ENCODE measurements at regions not wholly inside any gene's neighbourhood (a gene's known extent, or its start where the extent isn't known, plus 50 kb on each side); places are given as distances from the start of the nearest gene placed in this dataset.
"Not testable (repeated sequence)": the region's sequence is repeated elsewhere in the genome, so short reads cannot be mapped to it uniquely, and the experiment has no call there.

DNA sequence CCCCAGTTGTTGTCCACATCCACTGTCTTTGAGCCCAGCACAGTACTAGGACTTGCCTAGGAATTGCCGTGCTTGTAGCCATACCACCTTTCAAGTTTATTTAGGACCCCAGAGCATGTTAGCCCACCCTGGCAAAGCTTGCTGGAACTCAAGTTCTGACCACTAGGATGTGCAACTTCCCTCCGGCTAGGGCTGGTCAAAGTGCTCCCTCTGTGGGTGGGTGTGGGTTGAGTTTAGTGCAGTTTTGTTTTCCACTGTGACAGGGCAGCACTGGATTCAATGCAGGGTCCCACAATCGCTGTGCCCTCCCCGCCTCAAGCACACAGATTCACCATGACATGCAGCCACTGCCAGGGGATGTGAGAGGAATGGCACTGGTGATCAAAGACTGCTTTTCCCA is 96.0 kb downstream of the RASGEF1B start:
- no peak for ATAC-seq

DNA sequence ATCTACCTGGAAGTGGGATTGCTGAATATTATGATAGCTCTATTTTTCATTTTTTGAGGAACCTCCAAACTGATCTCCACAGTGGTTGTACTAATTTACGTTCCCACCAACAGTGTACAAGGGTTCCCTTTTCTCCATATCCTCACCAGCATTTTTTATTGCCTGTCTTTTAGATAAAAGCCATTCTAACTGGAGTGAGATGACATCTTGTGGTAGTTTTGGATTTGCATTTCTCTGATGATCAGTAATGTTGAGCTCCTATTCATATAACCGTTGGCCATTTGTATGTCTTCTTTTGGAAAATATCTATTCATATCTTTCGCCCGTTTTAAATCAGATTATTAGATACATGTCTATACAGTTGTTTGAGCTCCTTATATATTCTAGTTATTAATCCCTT is 101.8 kb downstream of the RASGEF1B start:
- no peak for ATAC-seq

DNA sequence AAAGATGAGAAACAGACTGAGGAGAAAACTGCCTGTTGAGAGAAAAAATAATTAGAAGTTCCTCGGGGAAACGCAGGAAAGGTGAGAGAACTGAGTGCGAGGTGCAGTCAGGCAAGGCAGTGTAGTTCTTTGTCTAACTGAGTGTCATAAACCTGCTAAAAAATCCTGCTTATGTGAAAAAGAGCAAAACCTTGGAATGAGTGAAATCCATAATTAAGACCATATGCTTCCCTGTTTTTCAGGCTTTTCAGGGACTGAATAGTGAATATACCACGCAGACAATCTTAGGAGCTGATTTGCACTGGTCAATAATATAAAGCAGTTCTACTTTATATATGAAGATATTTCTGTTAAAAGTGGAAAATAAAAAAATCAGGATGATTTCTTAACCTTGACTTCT is 104.9 kb downstream of the RASGEF1B start:
- no peak for ATAC-seq

DNA sequence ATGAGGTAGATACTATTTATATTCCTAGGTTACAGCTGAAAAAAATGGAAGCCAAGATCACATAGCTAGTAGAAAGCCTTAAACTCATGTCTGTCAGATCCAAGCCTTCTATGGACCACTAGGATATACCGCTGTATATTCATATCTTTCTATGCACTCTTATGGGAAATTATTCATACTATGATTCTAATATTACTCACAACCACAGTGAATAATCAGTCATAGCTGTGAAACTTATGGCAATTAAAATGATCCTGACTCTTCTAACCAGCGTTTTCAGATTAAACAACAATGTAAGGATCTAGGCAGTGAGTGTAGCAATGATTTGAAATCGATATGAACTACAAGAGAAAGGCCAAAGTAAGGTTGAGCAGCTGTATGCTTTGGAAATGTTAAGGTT is 111.0 kb downstream of the RASGEF1B start:
- ATAC-seq: peak; percentile 25 to 33

DNA sequence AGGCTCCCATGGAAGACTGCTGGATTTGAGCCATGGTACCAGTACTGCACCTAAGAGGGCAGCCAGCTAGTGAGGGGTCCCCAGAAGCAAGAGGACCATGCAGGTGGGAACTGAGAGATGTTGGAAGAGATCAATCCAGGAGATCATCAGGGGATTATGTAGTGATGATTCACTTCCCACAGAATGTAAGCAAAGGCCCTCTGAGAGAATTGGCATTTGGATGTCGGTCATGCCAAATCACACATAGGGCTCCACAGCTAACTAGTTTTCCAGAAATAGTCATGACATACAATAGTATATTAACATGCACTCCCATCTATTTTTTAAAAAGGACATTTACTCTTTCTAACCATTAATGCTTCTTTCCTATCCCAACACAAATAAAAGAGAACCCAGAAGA is 112.5 kb downstream of the RASGEF1B start:
- no peak for ATAC-seq

DNA sequence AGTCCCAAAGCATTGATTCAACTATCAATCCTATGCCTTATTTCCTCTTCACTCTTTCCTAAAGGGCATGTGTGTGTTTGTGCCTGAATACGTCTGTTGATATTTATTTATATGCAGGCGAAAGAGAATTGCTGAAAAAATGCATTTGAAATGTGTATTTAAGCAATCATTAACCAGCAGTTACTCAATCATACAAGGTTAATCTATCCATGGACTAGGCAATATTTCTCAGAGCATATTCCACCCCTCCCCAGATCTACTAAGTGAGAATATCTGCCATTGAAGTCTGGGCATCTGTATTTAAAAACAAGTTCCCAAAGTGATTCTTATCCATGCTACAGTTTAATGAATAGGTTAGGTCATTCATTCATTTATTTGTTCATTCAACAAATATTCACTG is 113.6 kb downstream of the RASGEF1B start:
- ATAC-seq: no peak

DNA sequence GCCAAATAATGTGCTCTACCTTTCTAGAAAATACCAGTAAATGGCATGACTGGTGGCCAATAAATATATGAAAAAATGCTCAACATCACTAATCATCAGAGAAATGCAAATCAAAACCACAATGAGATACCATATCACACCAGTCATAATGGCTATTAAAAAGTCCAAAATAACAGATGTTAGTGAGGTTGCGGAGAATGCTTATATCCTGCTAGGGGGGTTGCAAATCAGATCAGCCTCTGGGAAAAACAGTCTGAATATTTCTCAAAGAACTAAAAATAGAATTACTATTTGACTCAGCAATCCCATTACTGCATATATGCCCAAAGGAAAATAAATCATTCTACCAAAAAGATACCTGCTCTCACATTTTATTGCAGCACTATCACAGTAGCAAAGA is 115.1 kb downstream of the RASGEF1B start:
- ATAC-seq: no peak

DNA sequence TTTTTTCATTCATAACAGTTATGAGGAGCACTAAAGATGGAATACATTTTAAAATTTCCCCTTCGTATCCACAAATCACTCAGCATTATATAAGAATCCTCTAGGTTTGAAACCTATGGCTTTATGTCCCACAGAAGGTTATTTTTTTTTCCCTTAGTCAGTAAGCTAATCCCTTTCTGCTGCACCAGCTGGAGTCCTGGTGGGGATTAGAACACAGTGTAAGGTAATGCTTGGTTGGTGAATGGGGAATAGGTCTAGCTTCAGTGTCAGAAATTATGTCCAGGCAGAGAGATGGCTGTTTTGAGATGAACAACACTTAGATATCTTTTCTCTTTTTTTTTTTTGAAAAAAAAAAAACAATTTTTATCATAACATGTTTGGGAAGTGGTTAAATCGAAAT is 116.6 kb downstream of the RASGEF1B start:
- no peak for ATAC-seq

DNA sequence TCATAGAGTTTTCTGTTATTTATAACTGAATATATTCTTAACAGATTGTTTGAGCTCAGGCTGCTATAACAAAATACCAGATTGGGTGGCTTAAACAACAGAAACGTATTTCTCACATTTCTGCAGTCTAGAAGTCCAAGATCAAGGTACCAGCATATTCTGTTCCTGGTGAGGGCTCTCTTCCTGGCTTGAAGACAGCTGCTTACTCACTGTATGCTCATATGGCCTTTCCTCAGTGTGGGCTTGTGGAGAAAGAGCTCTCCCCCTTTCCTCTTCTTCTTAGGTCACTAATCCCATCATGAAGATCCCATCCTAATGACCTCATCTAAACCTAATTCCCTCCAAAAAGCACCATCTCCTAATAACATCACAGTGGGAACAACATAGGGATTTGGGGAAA is 117.8 kb downstream of the RASGEF1B start:
- ATAC-seq: no peak

DNA sequence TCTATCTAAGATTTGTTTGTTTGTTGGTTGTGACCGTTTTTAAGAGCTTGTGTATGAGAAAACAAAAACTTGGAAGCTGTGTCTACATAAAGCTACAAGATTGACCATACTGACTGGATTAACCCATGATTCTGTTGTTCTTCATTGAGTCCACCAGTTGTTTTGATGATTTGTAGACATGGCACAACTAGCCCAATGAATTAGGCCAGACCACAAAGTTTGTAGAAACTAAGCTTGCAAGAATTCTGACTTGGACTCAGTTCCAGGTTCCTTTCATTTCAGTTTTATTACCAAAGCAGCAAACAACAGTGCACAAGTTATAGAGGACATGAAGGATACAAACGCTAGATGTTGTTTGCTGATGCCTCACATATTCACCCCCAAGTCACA is 119.3 kb downstream of the RASGEF1B start:
- no peak for ATAC-seq

DNA sequence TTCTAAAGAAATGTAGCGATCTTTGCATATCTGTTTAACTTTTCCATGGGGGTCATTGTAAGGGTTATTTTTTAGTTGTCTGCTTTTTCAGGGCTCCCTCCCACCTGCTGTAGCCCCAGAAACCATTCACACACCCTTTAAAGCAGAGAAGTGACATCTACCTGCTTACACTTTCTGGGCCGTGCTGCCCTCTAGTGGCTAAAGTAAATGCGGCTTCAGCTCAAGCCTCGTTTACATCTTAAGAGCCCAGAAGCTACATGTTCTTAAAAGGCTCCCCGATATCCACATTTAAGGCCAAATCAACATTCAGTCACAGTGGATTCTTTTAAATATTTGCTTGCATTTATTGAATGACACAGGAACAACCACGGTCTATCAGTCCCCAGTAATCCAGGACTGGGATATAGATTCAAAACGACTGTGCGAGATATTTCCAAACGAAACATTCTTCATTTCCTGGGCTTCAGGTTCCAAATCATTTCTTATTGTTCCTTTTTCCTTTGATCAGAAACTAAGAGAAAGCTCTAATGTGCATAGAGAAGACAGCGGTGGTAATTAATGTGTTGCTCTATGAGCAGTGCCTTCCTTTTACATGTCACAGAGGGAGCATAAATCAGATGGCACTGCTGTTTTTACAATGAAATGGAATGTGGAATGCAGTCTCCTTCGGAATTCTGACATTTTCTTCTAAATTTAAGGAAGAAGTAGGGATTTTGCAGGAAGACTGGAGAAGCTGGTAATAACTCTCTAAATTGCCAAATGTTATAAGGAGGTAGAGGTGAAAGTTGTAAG is 119.9 kb downstream of the RASGEF1B start:
- no peak for ATAC-seq

DNA sequence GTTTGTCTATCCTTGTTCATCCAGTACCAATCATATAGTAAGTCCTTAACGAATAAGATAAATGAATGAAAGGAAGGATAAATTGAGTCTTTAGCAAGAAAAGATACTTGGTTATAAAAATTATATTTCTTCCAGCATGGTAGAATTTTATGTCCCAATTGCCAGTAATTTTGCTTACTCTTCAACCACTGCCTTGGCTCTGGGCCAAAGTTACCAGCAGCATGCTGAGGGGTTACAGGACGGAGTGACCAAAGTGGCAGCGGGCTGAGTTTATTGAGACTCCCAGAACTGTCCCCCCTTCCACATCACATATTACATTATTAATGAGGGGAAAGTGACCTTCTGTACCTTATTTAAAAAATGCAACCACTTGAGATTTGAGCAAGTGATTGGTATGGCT is 121.7 kb downstream of the RASGEF1B start:
- ATAC-seq: no peak

DNA sequence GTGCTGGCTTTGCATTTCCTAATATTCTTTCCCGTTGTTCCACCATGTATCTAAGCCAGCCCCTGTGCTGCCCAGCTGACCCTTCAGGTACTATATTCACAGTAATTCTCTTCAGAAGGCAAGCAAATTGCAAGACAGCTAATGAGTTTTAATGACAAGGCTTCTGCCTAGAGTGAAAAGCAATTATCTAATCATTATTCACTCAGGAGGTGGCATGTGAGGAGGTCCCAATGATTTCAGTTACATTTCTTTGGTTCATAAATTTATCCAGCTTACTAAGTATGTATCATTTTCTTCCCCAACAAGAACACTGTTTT is 123.0 kb downstream of the RASGEF1B start:
- ATAC-seq: no peak

DNA sequence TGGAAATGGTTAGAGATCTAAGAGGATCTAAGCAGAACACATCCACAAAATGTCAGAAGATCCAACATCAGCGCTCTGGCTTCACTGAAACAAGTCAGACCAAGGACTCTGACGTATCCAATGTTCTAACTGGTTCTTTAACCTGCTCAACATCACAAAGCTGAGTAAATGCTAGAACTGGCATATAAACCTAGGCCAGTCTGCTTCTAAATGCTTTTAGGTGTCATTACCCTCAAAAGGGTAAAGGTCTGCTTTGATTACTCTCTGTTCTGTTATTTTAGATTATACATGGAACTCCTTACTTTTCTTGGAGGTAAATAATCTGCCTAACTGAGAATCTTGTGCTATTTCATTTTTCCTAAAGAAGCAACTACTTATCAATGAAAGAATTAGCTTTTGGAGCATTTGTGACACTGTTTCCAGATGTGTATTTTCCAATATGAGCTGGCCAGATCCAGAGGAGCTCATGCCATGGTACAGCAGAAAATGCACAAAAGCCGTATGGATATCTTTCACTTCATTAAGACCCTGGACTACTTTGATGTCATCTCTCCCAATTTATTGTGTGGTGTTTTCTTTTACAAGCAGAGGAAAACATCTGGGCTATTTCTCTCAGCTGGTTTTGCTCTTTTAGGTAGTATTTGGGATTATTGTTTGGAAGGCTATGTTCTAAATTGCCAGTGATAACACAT is 123.5 kb downstream of the RASGEF1B start:
- no peak for ATAC-seq

DNA sequence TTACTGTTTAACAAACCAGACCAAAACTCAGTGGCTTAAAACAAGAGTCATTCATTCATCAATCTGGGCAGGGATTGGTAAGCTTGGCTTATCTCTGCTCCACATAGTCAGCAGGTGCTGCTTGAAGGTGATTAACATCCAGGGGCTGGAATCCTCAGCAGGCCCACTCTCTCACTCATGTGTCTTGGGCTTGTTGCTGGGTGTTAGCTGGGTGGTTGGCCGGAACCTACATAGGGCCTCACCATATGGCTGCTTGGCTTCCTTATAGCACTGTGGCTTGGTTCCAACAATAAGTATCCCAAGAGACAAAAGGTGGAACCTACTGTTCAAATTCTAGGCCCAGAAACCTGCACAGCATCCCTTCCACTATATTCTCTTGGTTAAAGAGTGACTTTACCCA is 125.0 kb downstream of the RASGEF1B start:
- ATAC-seq: no peak

DNA sequence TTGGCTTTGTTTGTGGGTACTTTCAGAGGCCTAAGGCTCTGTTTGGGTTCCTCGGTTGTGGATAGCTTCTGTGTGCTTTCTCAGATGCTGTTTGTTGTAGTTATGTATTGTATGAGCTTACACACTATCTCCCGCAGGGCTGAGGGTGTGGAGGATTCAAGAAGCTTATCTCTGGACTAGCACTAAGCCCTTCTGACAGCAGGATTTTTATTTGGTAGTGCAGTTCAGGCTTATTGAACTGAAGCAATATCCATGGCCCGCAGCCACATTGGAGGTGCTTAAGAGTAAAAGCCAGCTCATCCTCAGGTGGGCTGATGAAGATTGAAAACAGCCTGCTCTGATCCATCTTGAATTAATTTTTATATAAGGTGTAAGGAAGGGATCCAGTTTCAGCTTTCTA is 128.2 kb downstream of the RASGEF1B start:
- no peak for ATAC-seq

DNA sequence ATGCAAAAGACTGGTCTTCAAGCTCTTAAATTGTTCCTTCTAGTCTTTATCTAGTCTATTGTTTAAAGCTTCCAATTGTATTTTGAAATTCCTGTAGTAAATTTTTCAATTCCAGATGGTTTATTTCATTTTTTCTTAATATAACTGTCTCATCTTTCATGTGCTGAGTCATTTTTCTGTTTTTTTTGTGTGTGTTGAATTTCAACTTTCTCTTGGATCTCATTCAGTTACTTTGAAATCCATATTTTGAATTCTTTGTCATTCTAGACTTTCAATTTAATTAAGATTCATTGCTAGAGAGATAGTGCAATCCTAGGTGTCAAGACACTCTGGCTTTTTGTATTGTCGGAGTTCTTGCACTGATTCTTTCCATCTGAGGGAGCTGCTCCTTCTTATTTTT is 128.0 kb upstream of the PRKG2 start:
- ATAC-seq: no peak

DNA sequence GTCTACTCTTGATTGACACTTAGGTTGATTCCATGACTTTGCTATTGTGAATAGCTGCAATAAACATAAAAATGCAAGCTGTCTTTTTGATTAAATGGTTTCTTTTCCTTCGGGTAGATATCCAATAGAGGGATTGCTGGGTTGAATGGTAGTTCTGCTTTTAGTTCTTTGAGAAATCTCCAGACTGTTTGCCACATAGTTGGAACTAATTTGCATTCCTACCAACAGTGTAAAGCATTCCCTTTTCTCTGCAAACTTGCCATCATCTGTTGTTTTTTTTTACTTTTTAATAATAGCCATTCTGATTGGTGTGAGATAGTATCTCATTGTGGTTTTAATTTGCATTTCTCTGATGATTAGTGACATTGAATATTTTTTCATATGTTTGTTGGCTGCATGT is 122.2 kb upstream of the PRKG2 start:
- no peak for ATAC-seq

DNA sequence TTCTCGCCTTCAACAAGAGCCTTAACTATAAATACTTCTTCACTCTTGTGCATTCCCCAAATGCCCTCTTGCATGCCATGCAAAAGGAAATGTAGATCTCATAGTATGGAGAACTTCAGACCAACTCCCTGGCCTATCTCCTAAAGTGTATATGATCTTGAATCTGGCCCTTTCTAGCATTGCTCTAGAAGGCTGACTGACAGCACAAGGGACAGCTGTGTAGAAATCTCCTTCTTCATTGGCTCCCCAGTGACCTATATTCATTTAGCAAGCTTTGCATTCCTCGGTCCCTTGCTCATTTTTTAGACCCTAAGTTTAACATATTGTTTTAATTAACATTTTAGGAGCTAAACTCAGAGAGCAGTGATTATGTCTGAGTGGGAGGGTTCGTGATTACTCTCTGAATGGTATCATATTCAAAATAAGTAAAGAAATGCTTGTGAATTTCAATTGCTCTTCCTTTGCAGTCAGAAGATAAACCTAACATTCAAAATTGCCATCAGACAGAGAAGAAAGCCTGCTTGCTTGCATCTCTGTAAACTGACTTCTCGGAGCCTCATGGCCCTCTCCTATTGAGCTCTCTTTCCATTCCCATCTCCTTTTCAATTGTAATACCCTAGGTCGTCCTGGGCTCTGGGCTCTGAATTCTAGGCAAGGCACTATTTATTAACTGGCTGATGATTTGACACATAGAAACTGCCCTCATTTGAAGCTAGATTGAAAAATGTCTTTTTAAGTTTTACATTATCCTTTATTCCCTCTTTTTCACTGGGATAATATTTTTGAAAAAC is 120.3 kb upstream of the PRKG2 start:
- no peak for ATAC-seq

DNA sequence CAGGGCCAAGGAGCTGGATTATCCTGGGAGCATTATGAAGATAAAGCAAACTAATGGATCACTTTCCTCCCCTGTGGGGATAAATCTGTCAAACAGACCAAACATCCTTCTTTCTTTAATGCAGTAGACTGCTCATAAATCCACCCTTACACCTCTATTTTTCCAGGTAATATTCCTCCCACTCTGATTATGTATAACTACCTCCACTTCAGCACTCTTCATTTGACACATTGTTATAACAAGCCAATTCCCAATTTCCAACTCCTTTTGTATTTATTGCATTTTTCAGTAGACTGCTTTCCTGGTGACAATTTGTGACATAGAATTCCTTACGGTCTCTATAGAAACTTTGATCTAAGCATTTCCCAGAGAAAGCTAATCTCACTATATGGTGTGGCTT is 115.0 kb upstream of the PRKG2 start:
- ATAC-seq: no peak

DNA sequence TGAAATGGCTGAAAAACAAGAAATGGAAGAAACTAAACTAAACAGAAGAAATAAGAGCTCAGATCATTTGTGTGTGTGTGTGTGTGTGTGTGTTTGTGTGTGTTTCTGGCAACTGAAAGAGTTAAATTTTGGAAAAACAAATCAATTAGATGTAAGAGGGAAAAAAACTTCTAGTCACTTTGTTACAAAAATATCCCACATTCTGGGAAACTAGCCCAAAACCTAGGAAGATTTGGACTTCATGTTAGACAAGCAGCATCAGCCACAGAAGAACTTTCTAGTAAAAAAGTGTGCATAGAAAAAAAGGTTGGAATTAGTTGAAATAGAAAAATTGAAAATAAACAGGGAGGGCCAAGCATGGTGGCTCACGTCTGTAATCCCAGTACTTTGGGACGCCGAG is 111.6 kb upstream of the PRKG2 start:
- ATAC-seq: no peak

DNA sequence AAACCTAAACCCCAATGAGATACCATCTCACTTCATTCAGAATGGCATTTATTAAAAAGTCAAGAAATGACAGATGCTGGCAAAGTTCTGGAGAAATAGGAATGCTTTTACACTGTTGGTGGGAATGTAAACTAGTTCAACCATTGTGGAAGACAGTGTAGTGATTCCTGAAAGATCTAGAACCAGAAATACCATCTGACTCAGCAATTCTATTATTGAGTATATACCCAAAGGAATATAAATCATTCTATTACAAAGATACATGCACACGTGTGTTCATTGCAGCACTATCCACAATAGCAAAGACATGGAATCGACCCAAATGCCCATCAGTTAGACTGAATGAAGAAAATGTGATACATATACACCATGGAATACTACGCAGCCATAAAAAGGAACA is 109.6 kb upstream of the PRKG2 start:
- not testable (repeated sequence) for ATAC-seq

DNA sequence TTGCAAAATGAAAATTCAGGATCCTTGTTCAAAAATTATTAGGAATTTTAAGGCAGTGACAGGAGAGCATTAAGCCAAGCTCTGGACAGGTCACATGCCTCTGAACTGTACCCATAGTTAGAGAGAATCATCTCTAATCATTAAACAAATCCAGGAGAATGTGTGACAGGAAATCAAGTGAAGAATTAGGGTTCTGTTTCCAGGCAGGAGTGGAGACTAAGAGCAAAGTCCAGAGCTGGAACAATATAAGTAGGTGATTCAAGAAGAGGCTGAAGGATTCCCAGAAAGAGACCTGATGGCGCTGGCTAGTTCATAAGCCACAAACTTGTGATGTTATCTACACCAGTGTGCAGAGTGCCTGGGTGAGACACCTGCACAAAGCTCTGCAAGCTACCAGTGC is 104.6 kb upstream of the PRKG2 start:
- no peak for ATAC-seq

DNA sequence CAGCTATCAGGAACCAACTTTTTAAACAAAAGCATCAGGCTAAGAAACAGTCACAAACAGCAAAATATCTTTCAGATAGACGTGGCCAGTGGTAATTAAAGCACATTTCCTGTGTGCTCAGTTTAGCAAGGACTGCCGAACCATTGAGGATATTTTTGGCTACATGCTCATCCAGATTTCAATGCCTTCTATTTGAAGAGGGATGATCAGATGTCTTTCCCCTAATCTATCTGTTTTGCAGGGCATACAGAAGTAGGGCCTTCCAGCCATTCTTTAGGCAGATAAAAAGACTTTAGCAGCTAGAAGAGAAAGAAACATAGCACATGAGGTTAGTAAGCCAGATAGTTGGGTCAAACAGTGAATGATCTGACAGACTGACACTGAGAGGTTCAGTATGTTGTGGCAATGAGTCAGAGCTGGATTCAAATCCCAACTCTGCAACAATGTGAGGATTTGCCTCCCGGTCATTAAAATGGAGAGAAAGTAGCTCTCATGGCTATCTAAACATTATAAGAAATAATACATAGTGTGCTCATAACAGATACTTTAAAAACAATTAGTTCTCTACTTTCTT is 100.0 kb upstream of the PRKG2 start:
- no peak for ATAC-seq

All from activated CD4-positive, CD25-positive, alpha-beta regulatory T cell treated with anti-CD3 and anti-CD28 coated beads, Interleukin-2, amount 50 U/mL, for 24 hours (primary cell).